ENCODE measurements at regions not wholly inside any gene's neighbourhood (a gene's known extent, or its start where the extent isn't known, plus 50 kb on each side); places are given as distances from the start of the nearest gene placed in this dataset.
"Not testable (repeated sequence)": the region's sequence is repeated elsewhere in the genome, so short reads cannot be mapped to it uniquely, and the experiment has no call there.

GRCh38 chr10:45122180-45122860 lies 121.6 kb downstream of the ZNF22 start:
- not testable (repeated sequence) for DNase-seq

DNA sequence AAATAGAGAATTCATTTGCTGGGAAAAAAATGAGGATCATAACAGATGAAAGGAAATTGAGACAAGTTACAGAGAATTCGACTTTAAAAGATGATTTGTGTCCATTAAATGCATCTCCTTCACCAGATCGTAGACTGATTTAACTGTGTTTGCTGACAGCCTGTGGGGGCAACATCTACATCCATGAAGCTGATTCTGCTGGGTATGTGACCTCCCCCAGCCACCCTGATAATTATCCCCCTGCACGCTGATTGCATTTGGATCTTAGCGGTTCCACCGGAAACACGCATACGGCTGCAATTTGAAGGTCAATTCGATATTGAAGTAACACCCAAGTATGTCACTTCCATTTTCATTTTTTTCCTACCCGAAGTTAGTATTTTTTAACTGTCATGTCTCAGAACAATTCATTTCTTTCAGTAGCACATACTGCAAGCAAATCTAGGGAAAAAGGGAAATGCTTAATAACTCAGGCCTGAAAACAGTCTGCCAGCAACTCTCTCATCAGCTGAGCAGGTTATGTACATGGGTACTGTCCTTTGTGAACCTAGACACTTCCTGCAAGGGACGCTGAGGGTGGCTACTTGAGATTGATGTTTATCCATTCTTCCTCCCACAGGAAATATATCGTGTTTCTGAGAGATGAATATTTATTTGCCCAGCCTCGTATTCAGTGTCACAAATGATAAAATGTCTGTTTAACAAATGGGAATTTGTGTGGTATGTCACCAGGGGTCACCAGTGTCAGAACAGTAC lies 134.9 kb downstream of the ZNF22 start:
- no peak for DNase-seq

DNA sequence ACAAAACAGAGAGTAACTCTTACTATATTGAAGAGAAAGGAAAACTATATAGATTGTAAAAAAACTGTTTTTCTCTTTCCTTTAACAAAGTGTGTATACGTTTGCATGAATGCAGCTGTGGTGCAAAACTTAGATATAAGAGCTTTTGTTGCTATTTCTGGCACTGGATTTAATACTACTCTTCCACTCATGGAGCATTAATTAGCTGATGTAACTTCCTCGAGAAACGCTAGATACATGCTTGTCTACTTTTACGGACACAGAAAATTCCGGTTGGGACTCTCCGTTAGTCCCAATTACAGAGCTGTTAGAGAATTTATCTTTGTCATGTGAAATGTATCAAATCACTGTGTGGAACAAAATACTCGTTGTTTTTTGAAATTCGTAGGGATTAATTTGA lies 135.5 kb downstream of the ZNF22 start:
- no peak for DNase-seq

DNA sequence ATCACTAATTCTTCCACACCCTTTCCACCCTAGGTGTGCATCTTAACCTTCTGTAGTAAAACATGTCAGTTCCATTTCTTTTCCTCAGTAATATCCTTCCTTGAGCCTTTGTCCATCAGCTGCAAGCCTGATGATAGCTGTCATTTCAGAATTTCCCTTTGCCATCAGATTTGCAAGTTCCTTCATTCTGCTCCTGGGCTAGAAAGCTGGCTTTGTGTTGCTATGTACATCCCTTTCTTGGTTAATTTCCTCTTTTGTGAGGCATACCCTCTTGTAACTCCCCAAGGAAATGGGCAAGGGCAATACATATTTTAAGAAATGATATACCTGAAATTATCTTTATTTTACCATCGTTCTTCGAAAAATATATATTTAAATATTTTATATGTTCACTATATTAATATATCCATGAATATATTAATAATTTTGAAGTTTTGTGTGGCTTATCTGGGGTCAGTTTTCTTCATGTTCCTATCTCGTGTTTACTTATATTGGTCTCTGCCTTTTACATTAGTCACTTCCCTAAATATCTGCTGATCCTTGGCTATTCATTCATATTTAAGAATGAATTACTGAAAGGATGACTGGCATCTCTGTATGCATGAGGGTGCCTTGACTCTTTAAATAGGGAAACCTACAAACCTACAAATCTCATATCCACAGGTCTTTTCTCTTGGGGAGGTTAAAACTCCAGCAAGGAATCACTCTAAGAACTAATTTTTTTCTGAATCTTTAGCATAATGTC lies 143.8 kb downstream of the ZNF22 start:
- no peak for DNase-seq

DNA sequence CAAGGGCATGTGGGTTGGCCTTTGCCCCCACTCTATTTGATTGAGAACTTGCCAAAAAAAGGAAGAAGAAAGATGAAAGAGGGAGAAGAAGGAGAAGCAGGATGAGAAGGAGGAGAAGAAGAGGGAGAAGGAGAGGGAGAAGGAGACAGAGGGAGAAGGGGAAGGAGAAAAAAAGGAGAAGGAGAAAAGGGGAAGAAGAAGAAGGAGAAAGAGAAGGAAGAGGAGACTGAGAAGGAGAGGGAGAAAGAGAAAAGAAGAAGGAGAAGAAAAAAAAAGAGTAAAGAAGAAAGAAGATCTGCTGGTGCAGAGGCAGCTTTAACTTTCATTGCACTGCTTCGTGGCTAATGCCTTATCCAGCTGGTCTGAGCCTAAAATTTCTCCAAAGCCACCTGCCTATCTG lies 144.4 kb downstream of the ZNF22 start:
- DNase-seq = not testable (repeated sequence)

- DNase-seq = no peak
Measured at GRCh38 chr10:45147000-45147399, 146.3 kb downstream of the ZNF22 start.

- DNase-seq = no peak
Measured at GRCh38 chr10:45150997-45151396, 150.3 kb downstream of the ZNF22 start.

DNA sequence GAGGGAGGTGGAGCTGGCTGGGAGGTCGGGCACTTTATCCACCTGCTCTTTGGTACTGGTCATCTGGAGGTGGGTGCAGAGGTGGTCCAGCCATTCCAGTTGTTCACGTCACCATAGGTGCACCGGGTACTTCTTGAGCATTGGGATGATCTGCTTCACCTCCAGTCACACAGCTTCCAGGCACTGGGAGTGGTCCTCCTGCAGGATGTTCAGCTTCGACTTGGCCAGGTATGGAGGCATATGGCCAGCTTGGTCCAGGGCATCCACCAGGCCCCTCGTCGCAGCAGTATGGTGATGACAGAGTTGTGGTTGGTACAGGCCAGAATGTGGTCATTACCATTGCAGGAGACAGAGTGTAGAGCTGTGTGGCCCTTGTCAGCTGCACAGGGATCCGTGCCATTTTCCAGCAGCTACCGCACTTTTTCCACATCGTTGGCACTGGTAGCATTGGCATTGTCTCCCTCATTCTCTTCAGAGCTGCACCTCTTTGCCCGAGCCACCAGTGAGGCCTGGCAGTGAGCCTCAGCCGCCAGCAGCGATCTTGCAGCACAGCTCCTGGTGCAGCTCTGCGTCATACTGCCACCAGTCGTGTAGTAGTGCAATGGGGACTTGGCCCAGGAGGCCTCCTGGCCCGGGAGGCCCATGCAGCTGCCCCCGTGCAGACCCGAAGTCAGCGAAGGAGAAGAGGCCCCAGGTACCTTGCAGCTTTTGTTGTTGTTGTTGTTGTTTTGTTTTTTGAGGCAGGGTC lies 150.9 kb downstream of the ZNF22 start:
- DNase-seq = no peak

- DNase-seq = no peak
Measured at GRCh38 chr10:45152726-45153125, 152.0 kb downstream of the ZNF22 start.

DNA sequence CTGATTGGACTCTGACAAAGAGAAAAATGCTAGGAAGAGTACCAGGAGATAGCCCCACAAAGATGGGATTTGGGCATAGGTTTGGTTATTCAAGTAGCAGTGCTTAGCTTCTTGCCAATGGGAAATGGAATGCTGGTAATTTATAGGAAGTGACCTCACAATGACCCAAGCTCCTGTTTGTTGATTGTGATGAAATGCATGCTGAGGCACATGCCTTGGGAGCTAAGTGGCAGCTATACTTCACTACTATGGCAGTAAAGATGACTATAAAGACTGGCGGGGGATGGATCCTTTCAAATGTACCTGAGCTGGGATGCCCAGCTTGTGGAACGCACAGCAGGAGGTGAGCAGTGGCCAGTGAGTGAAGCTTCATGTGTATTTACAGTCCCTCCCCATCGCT lies 153.8 kb downstream of the ZNF22 start:
- DNase-seq = no peak

- no peak for DNase-seq
Measured at GRCh38 chr10:45155784-45156183, 155.1 kb downstream of the ZNF22 start.

- no peak for DNase-seq
Measured at GRCh38 chr10:45160271-45160670, 155.1 kb downstream of the OR13A1 start.

DNA sequence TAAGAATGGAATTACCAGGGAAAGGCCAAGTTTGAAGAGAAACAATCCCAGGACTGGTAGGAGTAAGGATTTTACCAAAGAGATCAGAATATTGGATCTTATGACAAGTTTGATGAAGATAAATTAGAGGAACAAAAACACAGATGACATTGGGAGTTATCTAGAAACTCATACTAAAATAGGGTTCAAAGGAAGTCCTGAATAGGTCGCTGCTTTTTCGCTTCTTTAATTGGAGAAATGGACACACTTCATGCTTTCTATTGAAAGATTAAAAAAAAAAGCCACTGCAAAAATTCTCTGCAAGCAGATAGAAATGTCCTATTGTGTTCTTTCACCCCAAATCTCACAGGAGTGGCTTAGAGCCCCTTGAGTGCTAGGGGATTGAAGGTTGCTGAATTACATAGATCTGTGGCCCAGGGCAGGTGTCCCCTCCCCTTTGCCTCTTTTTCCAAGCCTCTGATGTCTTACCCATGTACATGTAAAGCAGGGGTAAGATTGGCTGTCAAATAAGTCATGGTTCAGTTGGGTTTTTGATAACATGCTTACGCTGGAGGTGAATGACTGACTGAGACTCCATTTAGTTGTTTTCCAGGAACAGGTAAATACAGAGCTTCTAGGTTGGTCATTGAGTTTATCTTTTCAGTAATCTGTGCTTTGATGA lies 152.0 kb downstream of the OR13A1 start:
- no peak for DNase-seq

DNA sequence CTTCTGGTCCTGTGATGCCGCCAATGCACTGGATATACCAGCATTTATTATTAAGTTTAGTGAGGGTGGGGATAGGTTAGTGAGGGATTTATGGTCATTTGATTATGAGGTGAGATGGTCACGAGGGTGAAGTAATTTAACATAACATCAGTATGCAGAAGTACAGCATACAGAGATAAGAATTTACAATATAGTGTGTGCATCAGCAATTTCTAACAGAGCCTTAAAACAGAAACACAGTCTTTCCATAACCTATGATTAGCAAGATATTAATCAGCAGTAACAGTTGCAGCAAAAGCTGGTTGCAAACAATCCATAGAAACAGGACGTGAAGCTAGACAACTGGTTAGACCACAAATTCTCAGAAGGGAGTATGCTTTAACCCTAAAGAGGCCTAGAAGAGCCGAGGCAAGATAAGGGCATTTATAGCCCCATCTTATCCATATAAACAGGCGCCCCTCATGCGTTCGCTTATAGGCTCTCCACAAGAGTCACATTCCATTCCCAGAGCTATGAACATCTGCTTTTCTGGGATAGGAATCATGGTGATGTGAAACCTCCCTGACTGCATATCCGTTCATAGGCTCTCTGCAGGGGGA lies 139.8 kb downstream of the OR13A1 start:
- not testable (repeated sequence) for DNase-seq

- no peak for DNase-seq
Measured at GRCh38 chr10:45179691-45180090, 135.7 kb downstream of the OR13A1 start.

GRCh38 chr10:45180507-45180906 lies 134.9 kb downstream of the OR13A1 start:
- no peak for DNase-seq

DNA sequence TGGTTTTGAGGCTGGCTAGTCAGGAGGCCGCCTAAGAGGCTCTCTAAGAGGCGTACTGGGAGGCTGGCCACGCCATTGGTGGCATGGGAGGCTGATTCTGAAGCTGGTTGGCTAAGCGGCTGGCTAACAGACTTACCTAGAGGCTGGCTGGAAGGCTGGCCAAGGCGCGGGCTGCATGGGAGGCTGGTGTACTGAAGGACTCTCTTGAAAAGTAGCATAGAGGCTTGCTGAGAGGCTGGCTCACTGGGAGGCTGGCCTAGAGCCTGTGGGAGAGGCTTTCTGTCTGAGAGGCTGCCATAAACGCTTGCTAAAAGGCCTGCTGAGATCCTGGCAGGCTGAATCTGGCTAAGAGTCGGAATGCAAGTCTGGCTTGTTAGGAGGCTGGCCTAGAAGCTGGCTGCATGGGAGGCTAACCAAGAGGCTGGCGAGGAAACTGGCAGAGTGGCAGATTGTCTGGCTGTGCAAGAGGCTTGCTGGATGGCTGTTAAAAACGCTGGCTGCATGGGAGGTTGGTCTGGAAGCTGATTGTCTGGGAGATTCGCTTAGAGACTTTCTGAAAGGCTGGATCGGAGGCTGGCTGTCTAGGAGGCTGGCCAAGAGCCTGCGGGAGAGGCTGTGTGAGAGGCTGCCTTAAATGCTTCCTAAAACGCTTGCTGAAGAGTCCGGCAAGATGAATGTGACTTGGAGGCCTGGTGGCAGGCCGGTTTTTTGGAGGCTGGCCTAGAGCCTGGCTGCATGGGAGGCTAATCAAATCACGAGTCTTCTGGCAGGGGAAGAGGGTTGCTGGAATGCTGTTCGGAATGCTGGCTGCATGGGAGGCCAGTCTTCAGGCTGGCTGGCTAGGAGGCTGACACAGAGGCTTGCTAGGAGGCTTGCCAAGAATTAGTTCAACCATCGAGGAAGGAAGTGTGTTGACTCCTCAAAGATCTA lies 134.2 kb downstream of the OR13A1 start:
- no peak for DNase-seq

DNA sequence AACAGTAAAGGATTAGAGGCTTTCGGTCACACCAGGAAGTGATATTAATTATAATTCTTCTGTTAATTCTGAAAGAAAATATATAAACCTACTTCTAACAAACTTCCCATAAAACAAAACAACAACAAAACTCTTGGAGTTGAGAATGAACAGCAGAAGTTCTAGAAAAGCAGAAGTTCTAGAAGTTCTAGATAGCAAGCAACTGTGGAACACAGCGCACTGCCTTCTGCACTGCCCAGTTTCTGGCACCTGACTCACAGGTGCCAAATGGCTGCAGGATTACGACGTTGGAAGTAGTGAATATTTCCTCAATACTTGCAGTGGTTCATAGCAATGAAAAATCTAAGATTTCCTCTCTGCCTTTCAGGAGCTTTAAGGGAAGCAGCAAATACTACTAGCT lies 132.2 kb downstream of the OR13A1 start:
- DNase-seq = no peak

DNA sequence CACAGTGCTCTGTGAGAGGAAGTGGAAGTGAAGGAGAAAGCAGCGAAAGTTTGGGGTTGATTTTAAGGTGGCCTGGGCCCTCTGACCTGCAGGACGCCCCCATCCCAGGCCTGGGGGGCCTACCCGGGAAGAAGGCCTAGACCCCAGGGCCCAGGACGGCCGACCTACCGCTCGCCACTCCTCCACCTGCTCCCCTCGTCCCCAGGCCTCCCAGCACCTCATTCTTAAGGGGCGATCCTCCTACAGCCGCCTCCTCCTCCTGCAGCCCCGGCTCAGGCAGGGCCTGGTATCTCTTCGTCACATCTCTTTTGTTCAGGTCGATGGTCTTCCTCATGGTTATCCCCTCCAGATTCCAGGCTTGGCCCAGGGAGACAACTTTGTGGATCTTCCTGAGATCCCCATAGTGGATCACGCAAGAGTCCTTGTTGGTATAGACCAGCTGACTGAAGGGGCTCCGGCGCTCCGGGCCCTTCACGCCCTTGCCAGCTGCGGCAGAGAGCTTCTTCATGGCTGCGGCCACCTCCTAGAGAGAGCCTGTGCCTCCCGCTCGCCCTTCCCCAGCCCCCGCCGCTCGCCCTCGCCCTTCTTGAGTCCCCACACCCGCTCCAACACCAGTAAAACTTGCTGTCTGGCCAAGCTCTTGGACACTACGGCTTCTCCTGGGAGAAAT lies 117.5 kb downstream of the OR13A1 start:
- DNase-seq = no peak

DNA sequence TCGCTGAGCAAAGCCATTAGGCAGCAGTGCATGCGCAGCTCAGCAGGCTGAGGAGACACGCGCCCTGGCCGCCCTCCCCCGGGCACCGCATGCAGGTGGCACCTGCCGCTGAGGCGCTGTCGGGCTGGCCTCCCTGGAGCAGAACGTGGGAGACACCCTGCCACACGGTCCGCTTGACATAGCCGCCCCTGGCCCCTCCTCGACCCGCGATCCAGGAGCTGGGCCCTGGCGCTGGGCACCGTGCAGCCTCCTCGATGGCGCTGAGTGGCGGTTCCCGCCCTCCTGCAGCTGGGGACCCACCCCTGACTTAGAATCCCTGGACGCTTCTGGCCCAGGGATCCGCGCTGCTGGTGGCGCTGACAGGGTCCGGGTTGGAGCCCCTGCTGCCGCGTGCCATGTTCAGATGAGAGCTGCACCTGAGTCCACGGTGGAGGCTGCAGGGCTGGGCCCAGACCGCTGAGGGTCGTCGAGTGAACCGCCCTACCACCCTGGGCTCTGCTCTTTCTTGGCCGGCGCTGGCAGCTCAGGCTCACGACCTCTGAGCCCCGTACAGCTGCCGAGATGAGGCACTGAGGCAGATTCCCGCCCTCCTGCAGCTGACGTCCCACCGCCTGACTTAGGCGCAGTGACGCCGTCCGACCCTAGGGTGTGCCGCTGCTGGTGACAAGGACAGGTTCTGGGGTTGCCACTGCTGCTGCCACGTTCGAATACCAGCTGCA lies 116.8 kb downstream of the OR13A1 start:
- no peak for DNase-seq
